ENCODE measurements at regions not wholly inside any gene's neighbourhood (a gene's known extent, or its start where the extent isn't known, plus 50 kb on each side); places are given as distances from the start of the nearest gene placed in this dataset.

- TF ChIP-seq CTCF (conservative IDR thresholded peaks at IDR 0.05; ENCODE audit: low read length) = no peak
- DNase-seq (ENCODE audit: low read depth) = no peak
- H3K4me3 ChIP-seq (ENCODE audit: low read length) = no peak overlapping the region
Observed at GRCh38 chr18:56337507-56337906, 300.9 kb downstream of the TXNL1 start.

GRCh38 chr18:56333839-56334238 is 304.6 kb downstream of the TXNL1 start:
- H3K4me3 ChIP-seq (ENCODE audit: low read length) = no peak overlapping the region
- DNase-seq (ENCODE audit: low read depth) = no peak
- no peak for TF ChIP-seq CTCF (conservative IDR thresholded peaks at IDR 0.05; ENCODE audit: low read length)

GRCh38 chr18:56333146-56333545 is 305.2 kb downstream of the TXNL1 start:
- DNase-seq (ENCODE audit: low read depth) = no peak
- H3K4me3 ChIP-seq (ENCODE audit: low read length) = no peak overlapping the region
- no peak for TF ChIP-seq CTCF (conservative IDR thresholded peaks at IDR 0.05; ENCODE audit: low read length)

- DNase-seq (ENCODE audit: low read depth) = no peak
Observed at GRCh38 chr18:56332371-56332770, 306.0 kb downstream of the TXNL1 start.

GRCh38 chr18:56330366-56331110 is 307.9 kb downstream of the TXNL1 start:
- peak; percentile 51 for DNase-seq (ENCODE audit: low read depth)
- TF ChIP-seq CTCF (conservative IDR thresholded peaks at IDR 0.05; ENCODE audit: low read length) = no peak
- no peak overlapping the region for H3K4me3 ChIP-seq (ENCODE audit: low read length)

More at GRCh38 chr18:56332371-56332770, 306.0 kb downstream of the TXNL1 start:
- H3K4me3 ChIP-seq (ENCODE audit: low read length) = no peak overlapping the region
- no peak for TF ChIP-seq CTCF (conservative IDR thresholded peaks at IDR 0.05; ENCODE audit: low read length)

GRCh38 chr18:56329536-56329935 is 308.9 kb downstream of the TXNL1 start:
- H3K4me3 ChIP-seq (ENCODE audit: low read length) = no peak overlapping the region
- TF ChIP-seq CTCF (conservative IDR thresholded peaks at IDR 0.05; ENCODE audit: low read length) = no peak
- DNase-seq (ENCODE audit: low read depth) = no peak

- peak; percentile 83 for DNase-seq (ENCODE audit: low read depth)
- TF ChIP-seq CTCF (conservative IDR thresholded peaks at IDR 0.05; ENCODE audit: low read length) = no peak
- no peak overlapping the region for H3K4me3 ChIP-seq (ENCODE audit: low read length)
Observed at GRCh38 chr18:56327191-56327885, 311.1 kb downstream of the TXNL1 start.
